WERI-Rb-1 (cell line): ENCODE measurements at regions not wholly inside any gene's neighbourhood (a gene's known extent, or its start where the extent isn't known, plus 50 kb on each side); places are given as distances from the start of the nearest gene placed in this dataset.

Experiments used
- DNase-seq: peaks from one replicate; pipeline ENCODE4 v3.0.0-alpha.2; 2020
- H3K27ac ChIP-seq: fragments of 250-450 bp; sonication (Bioruptor Pico); 2 replicates; pipeline ENCODE4 v1.5.1; 2020; ENCODE audit warnings: mild to moderate bottlenecking, moderate library complexity
- H3K27me3 ChIP-seq: fragments of 250-450 bp; sonication (Bioruptor Pico); 2 replicates; pipeline ENCODE4 v1.5.1; 2021; ENCODE audit warnings: mild to moderate bottlenecking, low read depth, moderate library complexity; ENCODE audit not compliant: insufficient read depth, severe bottlenecking
- H3K36me3 ChIP-seq: fragments of 250-450 bp; sonication (Bioruptor Pico); 2 replicates; pipeline ENCODE4 v1.5.1; 2020; ENCODE audit warnings: mild to moderate bottlenecking, moderate library complexity
- H3K4me3 ChIP-seq: 2 replicates; pipeline ENCODE4 v1.5.1; 2011; ENCODE audit warnings: low read depth, mild to moderate bottlenecking, control low read depth, low read length
- H3K9me3 ChIP-seq: fragments of 250-450 bp; sonication (Bioruptor Pico); 2 replicates; pipeline ENCODE4 v1.5.1; 2021; ENCODE audit warnings: mild to moderate bottlenecking, moderate library complexity; ENCODE audit not compliant: severe bottlenecking
- TF ChIP-seq, protein P1 (sequence below): IDR thresholded peaks from 2 replicates; pipeline ENCODE4 v1.5.1; 2011; ENCODE audit warnings: low read depth, mild to moderate bottlenecking, control low read depth, inconsistent platforms, low read length

DNA sequence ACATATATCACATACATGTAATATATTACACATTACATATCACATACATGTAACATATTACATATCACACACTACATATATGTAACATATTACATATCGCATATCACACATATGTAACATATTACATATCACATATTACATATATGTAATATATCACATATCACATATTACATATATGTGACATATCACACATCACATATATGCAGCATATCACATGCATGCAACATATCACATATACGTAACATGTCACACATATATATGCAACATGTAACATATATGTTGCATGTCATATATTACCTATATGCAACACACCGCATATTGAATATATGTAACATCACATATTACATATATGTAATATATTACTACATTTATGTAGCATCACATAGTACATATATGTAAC lies 211.2 kb downstream of the ARL6IP6 start:
- DNase-seq: no peak
- Histone ChIP-seq H3K36me3 (no peaks in the 10 kb centered on the region), H3K4me3 (no peak overlapping the region), H3K9me3 (no peaks in the 10 kb centered on the region), H3K27me3 (no peaks in the 10 kb centered on the region), H3K27ac (no peak overlapping the region)
- TF ChIP-seq, protein P1, sequence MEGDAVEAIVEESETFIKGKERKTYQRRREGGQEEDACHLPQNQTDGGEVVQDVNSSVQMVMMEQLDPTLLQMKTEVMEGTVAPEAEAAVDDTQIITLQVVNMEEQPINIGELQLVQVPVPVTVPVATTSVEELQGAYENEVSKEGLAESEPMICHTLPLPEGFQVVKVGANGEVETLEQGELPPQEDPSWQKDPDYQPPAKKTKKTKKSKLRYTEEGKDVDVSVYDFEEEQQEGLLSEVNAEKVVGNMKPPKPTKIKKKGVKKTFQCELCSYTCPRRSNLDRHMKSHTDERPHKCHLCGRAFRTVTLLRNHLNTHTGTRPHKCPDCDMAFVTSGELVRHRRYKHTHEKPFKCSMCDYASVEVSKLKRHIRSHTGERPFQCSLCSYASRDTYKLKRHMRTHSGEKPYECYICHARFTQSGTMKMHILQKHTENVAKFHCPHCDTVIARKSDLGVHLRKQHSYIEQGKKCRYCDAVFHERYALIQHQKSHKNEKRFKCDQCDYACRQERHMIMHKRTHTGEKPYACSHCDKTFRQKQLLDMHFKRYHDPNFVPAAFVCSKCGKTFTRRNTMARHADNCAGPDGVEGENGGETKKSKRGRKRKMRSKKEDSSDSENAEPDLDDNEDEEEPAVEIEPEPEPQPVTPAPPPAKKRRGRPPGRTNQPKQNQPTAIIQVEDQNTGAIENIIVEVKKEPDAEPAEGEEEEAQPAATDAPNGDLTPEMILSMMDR: no peak

DNA sequence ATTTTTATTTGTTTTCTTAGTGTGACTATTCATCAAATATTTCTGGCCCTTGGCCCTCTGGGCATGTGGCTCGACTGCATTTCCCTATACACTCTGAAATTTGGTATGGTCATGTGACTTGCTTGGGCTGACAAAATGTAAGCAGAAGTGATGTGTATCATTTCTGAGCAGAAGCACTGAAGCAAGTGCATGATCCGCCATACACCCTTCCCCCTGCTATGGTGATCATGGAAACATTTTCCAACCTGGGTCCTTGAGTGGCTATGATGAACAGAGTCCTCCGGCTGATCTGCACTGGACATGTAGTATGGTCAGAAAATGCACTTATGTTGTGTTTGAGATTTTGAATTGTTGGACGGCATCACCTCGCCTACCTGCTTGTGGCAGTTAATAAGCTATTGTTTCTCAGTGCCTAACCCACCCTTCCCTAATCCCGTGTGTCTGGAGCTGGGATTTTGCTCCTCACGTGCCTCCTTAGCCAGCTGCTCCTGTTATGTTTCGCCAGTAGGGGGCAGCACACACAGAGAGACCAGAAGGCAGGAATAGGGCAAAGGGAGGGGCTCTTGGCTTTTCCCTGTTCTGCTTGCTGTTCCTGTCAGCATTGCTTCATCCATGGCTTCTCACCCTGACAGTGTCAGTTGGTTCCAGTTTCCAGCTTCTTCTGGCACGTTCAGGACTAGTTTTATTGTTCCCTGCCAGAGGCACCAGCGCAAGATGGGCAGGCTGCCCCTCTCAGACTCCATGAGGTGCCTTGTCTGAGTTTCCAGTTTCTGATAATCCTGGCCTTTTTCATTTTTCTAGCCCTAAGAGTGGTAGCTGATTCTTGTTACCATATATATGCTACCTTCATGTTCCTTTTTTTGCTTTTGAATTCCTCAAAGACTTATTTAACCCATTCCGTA lies 207.4 kb downstream of the ARL6IP6 start:
- no peak overlapping the region for H3K27ac ChIP-seq
- no peaks in the 10 kb centered on the region for H3K9me3 ChIP-seq
- no peaks in the 10 kb centered on the region for H3K27me3 ChIP-seq
- peak; percentile 87 for DNase-seq
- no peaks in the 10 kb centered on the region for H3K36me3 ChIP-seq
- H3K4me3 ChIP-seq: no peak overlapping the region
- TF ChIP-seq, protein P1: peak; percentile 83

DNA sequence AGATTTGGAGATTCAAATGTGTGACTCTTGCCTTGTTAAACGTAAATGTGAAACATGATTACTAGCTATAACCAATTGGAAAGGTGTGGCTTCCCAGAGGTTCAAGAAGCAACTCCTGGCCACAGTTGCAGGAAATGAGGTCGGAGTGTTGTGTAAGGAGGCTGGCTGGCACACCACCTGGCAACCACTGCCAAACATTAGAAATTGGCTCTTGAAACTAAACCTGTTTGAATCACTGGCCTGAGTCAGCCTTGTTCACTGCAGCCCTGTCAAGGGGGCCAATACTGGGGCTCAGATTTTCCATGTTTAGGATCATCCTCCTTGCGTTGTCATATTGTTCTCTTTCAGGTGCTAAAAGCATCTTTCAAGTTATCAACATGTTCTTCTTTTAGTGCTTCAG lies 206.3 kb downstream of the ARL6IP6 start:
- Histone ChIP-seq H3K27ac (no peak overlapping the region), H3K27me3 (no peaks in the 10 kb centered on the region), H3K36me3 (no peaks in the 10 kb centered on the region), H3K4me3 (no peak overlapping the region), H3K9me3 (no peaks in the 10 kb centered on the region)
- DNase-seq: no peak
- TF ChIP-seq, protein P1: no peak

DNA sequence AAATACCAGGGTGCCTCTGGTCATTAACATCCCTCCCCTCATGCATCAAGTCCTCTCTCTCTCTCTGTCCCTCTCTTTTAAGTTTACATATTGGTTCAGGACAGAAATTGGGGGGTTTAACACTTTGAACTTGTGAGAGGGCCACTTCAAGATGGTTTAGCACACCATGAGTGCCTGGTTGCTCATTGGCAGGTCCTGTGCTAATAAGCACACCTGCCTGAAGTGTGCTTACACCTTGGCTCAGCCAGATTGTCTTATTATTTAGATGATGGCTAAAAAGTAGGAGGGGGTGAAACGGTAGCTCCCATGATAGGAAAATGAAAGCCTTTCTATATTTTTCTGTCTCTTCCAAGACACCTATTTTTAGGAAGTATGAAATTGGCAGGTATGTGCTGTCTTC lies 205.8 kb downstream of the ARL6IP6 start:
- no peaks in the 10 kb centered on the region for H3K9me3 ChIP-seq
- no peak for DNase-seq
- H3K36me3 ChIP-seq: no peaks in the 10 kb centered on the region
- TF ChIP-seq, protein P1: no peak
- no peak overlapping the region for H3K27ac ChIP-seq
- H3K27me3 ChIP-seq: no peaks in the 10 kb centered on the region
- H3K4me3 ChIP-seq: no peak overlapping the region

DNA sequence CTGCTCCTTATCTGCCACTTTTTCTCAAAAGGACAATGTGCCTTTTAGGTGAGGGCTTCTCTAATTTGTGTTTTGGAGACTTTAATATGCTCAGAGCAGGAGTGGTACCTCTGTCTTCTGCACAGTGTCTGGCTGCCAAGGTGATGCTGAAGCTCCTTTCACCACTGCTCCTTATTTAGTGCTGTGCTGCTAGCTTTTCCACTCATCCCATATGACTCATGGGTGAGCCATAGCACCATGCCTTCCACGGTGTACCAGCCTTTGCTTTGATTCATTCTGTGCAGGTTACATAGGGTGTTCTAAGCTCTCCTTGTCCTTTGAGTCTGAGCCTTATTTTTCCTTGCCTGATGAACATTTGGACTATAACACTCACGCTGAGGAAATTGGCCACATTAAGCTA lies 202.4 kb downstream of the ARL6IP6 start:
- H3K36me3 ChIP-seq: no peaks in the 10 kb centered on the region
- TF ChIP-seq, protein P1: no peak

More for the DNA sequence above, 202.4 kb downstream of the ARL6IP6 start:
- no peak for DNase-seq
- Histone ChIP-seq H3K9me3 (no peaks in the 10 kb centered on the region), H3K27ac (no peak overlapping the region), H3K27me3 (no peaks in the 10 kb centered on the region), H3K4me3 (no peak overlapping the region)
